ENCODE measurements at regions not wholly inside any gene's neighbourhood (a gene's known extent, or its start where the extent isn't known, plus 50 kb on each side); places are given as distances from the start of the nearest gene placed in this dataset.

- no peaks in the 10 kb centered on the region for H3K4me1 Mint-ChIP-seq
- no peaks in the 10 kb centered on the region for H3K9me3 Mint-ChIP-seq
- H3K36me3 Mint-ChIP-seq, result no peaks in the 10 kb centered on the region
- H3K4me3 Mint-ChIP-seq, result no peak overlapping the region
- no peak overlapping the region for H3K27ac Mint-ChIP-seq
- H3K27me3 Mint-ChIP-seq, result peaks cover 2% of the 10 kb centered on the region
- no peak for ATAC-seq
Observed at GRCh38 chr3:132160198-132160597, 125.4 kb upstream of the CPNE4 start.

- H3K27ac Mint-ChIP-seq, result no peak overlapping the region
Observed at GRCh38 chr3:132161608-132162007, 126.8 kb upstream of the CPNE4 start.

GRCh38 chr3:132164469-132165092 lies 129.8 kb upstream of the CPNE4 start:
- ATAC-seq, result no peak
- no peaks in the 10 kb centered on the region for H3K9me3 Mint-ChIP-seq
- H3K27me3 Mint-ChIP-seq, result peaks cover 19% of the 10 kb centered on the region
- H3K36me3 Mint-ChIP-seq, result no peaks in the 10 kb centered on the region
- H3K4me1 Mint-ChIP-seq, result no peaks in the 10 kb centered on the region
- no peak overlapping the region for H3K4me3 Mint-ChIP-seq
- no peak overlapping the region for H3K27ac Mint-ChIP-seq

More at GRCh38 chr3:132161608-132162007, 126.8 kb upstream of the CPNE4 start:
- Mint-ChIP-seq H3K4me1 (no peaks in the 10 kb centered on the region), H3K4me3 (no peak overlapping the region), H3K9me3 (no peaks in the 10 kb centered on the region), H3K36me3 (no peaks in the 10 kb centered on the region), H3K27me3 (peaks cover 15% of the 10 kb centered on the region)
- no peak for ATAC-seq

GRCh38 chr3:132167870-132168269 lies 133.1 kb upstream of the CPNE4 start:
- Mint-ChIP-seq H3K36me3 (no peaks in the 10 kb centered on the region), H3K4me1 (no peaks in the 10 kb centered on the region), H3K27ac (no peak overlapping the region), H3K4me3 (no peak overlapping the region), H3K9me3 (no peaks in the 10 kb centered on the region), H3K27me3 (peaks cover 24% of the 10 kb centered on the region)
- no peak for ATAC-seq

GRCh38 chr3:132174500-132174899 lies 139.7 kb upstream of the CPNE4 start:
- Mint-ChIP-seq H3K4me1 (no peaks in the 10 kb centered on the region), H3K9me3 (no peaks in the 10 kb centered on the region), H3K27me3 (peaks cover 15% of the 10 kb centered on the region), H3K27ac (no peak overlapping the region), H3K4me3 (no peak overlapping the region), H3K36me3 (no peaks in the 10 kb centered on the region)
- ATAC-seq, result peak; percentile 18

DNA sequence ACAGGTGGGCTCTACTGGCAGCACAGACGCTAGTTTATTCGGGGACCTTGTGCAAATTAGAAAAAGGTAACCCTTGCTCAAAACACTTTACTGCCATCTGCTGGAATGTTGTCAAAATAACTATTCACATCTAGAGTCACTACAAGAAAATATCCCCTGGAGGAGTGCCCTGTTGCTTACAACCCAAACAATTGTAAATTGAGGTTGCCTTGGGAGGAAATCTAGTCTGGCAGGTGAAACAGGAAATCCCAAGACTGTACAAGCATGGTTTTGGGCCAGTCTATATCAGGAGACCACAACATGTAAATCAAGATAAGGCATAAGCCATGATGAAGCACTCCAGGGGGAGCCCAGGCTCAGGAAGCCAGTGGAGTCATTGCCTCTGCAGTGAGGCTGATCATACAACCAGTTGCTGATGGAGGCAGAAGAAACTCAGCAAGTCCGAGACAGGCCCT lies 136.8 kb upstream of the ACP3 start:
- no peaks in the 10 kb centered on the region for H3K9me3 Mint-ChIP-seq
- ATAC-seq, result no peak
- no peak overlapping the region for H3K27ac Mint-ChIP-seq
- no peak overlapping the region for H3K4me3 Mint-ChIP-seq
- no peaks in the 10 kb centered on the region for H3K36me3 Mint-ChIP-seq
- H3K4me1 Mint-ChIP-seq, result peaks cover 7% of the 10 kb centered on the region
- H3K27me3 Mint-ChIP-seq, result no peaks in the 10 kb centered on the region

- Mint-ChIP-seq H3K4me1 (peaks cover 7% of the 10 kb centered on the region), H3K27ac (no peak overlapping the region), H3K9me3 (no peaks in the 10 kb centered on the region), H3K27me3 (peaks cover 9% of the 10 kb centered on the region), H3K4me3 (no peak overlapping the region), H3K36me3 (no peaks in the 10 kb centered on the region)
- ATAC-seq, result no peak
Observed at GRCh38 chr3:132183811-132184210, 133.4 kb upstream of the ACP3 start.

DNA sequence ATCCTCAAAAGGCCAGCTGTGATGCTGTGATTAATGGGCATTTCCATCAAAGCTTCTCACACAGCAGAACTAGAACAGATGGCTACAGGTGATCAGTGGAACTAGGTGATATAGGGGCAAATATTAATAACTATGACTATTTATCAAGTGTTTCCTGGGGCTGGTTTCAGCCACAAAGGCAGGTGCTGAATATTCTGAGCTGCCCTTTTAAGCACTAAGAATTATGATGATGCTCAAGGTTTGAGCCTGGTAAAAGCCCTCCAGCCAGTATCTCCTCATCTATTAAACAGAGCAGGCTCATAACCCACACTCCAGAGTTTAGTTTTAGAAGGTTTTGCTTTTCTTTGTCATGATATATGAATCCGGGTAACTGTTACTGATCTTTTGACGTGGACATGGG lies 129.5 kb upstream of the ACP3 start:
- Mint-ChIP-seq H3K36me3 (no peaks in the 10 kb centered on the region), H3K27me3 (peaks cover 9% of the 10 kb centered on the region), H3K4me3 (no peak overlapping the region), H3K4me1 (no peaks in the 10 kb centered on the region), H3K9me3 (no peaks in the 10 kb centered on the region), H3K27ac (no peak overlapping the region)
- ATAC-seq, result no peak

DNA sequence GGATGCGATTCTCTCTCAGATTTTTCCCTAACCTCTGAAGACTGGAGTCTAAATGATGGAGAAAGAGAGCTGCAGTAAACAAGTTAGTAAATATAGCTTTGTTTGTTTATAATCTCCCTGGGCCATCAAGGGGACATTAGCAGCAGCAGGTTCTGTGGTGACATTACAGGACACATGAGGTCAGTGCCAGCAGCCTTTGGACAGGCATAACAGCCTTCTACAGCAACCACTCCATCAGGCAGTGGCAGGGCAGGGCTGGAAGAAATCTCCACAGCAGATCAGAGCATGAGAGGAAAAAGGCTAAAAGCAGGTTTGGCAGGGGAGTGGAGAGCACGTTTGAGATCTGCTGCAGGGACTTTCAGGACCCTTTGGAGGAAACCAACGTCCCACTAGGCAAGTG lies 127.6 kb upstream of the ACP3 start:
- H3K4me1 Mint-ChIP-seq, result no peaks in the 10 kb centered on the region
- H3K27ac Mint-ChIP-seq, result no peak overlapping the region
- no peak for ATAC-seq
- no peaks in the 10 kb centered on the region for H3K36me3 Mint-ChIP-seq
- H3K27me3 Mint-ChIP-seq, result peaks cover 9% of the 10 kb centered on the region
- H3K9me3 Mint-ChIP-seq, result no peaks in the 10 kb centered on the region
- no peak overlapping the region for H3K4me3 Mint-ChIP-seq

GRCh38 chr3:132196113-132196512 lies 121.1 kb upstream of the ACP3 start:
- no peak overlapping the region for H3K27ac Mint-ChIP-seq
- no peaks in the 10 kb centered on the region for H3K27me3 Mint-ChIP-seq
- H3K4me3 Mint-ChIP-seq, result no peak overlapping the region
- no peaks in the 10 kb centered on the region for H3K4me1 Mint-ChIP-seq
- ATAC-seq, result peak; percentile 39
- no peaks in the 10 kb centered on the region for H3K36me3 Mint-ChIP-seq
- H3K9me3 Mint-ChIP-seq, result no peaks in the 10 kb centered on the region

DNA sequence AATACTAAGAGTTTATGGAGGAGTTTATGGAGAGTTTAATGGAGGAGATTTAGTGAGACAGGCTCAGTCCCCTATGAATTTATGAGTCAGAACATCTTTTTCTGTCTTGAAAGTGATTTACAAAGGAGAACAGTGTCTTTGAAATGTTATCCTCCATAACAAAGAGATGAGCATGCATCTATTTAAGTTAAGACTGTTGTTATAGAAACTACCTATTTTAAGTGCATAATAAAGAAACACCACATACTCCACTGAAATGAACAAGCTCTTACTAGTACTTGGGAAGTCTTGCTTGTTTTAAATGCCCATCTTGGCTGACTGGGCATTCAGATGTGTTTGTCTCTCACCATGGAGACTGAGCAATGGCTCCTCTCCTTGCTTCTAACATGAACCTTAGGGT lies 118.7 kb upstream of the ACP3 start:
- H3K27me3 Mint-ChIP-seq, result no peaks in the 10 kb centered on the region
- H3K27ac Mint-ChIP-seq, result no peak overlapping the region
- H3K4me1 Mint-ChIP-seq, result no peaks in the 10 kb centered on the region
- no peaks in the 10 kb centered on the region for H3K36me3 Mint-ChIP-seq
- H3K4me3 Mint-ChIP-seq, result no peak overlapping the region
- no peak for ATAC-seq
- H3K9me3 Mint-ChIP-seq, result no peaks in the 10 kb centered on the region

DNA sequence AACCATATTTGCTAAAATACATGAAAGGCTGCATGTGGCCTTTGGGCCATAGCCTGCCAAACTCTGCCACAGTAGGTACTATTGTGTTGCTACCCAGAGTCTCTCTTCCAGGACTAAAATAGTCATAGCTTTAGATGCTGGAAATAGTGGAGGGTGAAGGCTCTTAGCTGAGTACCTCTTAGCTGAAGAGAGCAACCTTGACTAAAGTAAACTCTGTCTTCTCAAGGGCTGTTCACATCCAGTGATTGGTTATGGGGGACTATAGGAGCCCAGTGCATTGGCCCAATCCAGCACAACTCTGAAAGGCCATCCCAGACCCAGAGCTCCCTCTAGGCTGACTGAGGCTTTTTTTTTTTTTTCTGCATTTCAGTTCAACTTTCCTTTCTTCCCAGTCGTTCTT lies 117.8 kb upstream of the ACP3 start:
- no peak overlapping the region for H3K4me3 Mint-ChIP-seq
- no peaks in the 10 kb centered on the region for H3K4me1 Mint-ChIP-seq
- no peaks in the 10 kb centered on the region for H3K36me3 Mint-ChIP-seq
- no peak overlapping the region for H3K27ac Mint-ChIP-seq
- no peaks in the 10 kb centered on the region for H3K27me3 Mint-ChIP-seq
- H3K9me3 Mint-ChIP-seq, result no peaks in the 10 kb centered on the region
- ATAC-seq, result no peak

GRCh38 chr3:132202586-132202985 lies 114.6 kb upstream of the ACP3 start:
- H3K27me3 Mint-ChIP-seq, result no peaks in the 10 kb centered on the region
- no peaks in the 10 kb centered on the region for H3K9me3 Mint-ChIP-seq
- no peaks in the 10 kb centered on the region for H3K36me3 Mint-ChIP-seq
- H3K4me1 Mint-ChIP-seq, result no peaks in the 10 kb centered on the region
- no peak for ATAC-seq
- no peak overlapping the region for H3K27ac Mint-ChIP-seq
- no peak overlapping the region for H3K4me3 Mint-ChIP-seq

DNA sequence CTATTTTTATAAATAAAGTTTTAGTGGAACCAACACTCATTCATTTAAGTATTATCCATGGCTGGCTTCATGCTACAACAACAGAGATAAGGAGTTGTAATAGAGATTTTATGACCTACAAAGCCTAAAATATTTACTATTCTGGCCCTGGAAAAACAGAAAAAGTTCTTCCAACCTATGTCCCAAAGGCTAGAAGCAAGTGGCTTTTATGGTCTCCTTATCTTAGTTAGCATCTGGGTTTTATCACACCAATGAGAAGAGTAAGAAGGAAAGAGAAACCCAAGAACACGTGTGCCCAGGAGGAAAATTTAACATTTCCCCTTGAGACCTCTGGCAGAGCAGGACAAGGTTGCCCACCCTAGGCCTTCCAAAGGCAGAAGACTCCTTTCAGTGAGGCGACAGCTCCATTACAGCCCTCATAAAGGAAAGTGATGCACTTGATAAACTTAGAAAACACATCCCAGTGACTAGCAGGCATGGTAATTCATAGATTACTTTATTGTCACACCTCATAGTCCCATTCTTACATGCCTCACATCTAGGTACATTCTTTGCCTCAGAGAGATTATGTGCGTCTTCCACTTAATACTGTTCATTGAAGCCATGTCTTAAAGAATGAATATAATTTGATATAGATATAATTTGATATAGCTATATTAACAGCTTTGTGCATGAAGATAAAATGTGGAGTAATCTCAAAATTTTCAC lies 113.2 kb upstream of the ACP3 start:
- peaks cover 9% of the 10 kb centered on the region for H3K27me3 Mint-ChIP-seq
- H3K4me3 Mint-ChIP-seq, result no peak overlapping the region

GRCh38 chr3:132205609-132206008 lies 111.6 kb upstream of the ACP3 start:
- Mint-ChIP-seq H3K27ac (no peak overlapping the region), H3K27me3 (peaks cover 14% of the 10 kb centered on the region), H3K9me3 (no peaks in the 10 kb centered on the region)

More for the DNA sequence above, 113.2 kb upstream of the ACP3 start:
- no peaks in the 10 kb centered on the region for H3K4me1 Mint-ChIP-seq
- H3K27ac Mint-ChIP-seq, result no peak overlapping the region
- no peak for ATAC-seq
- H3K9me3 Mint-ChIP-seq, result no peaks in the 10 kb centered on the region
- H3K36me3 Mint-ChIP-seq, result no peaks in the 10 kb centered on the region

DNA sequence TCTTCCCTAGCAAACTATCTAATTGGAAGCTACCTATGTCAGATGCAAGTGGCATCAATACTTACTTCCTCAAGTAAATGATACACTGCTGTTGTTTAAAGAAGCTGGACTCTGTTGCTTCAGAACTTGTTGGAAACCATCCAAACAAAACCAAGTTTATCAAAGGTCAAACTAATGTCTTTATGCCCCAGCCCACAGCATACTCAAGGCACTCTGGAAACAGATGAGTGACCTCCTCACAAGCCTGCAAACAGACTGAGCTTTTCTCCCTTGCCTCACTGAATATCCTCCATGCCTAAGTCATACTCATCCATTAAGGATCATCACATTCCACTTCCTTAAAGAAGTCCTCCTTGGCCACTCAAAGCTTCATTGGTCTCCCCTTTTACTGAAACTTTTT lies 107.4 kb upstream of the ACP3 start:
- Mint-ChIP-seq H3K36me3 (no peaks in the 10 kb centered on the region), H3K27ac (no peak overlapping the region), H3K9me3 (no peaks in the 10 kb centered on the region), H3K4me1 (no peaks in the 10 kb centered on the region), H3K27me3 (peaks cover 29% of the 10 kb centered on the region), H3K4me3 (no peak overlapping the region)
- ATAC-seq, result no peak

More at GRCh38 chr3:132205609-132206008, 111.6 kb upstream of the ACP3 start:
- Mint-ChIP-seq H3K4me3 (no peak overlapping the region), H3K36me3 (no peaks in the 10 kb centered on the region), H3K4me1 (no peaks in the 10 kb centered on the region)
- ATAC-seq, result no peak
